Smooth muscle cell (in vitro differentiated cells): ENCODE measurements at regions not wholly inside any gene's neighbourhood (a gene's known extent, or its start where the extent isn't known, plus 50 kb on each side); places are given as distances from the start of the nearest gene placed in this dataset.
"Not testable (repeated sequence)": the region's sequence is repeated elsewhere in the genome, so short reads cannot be mapped to it uniquely, and the experiment has no call there.

ENCODE experiments used
- DNase-seq: peaks from one replicate; lab custom pipeline; 2025; ENCODE audit not compliant: unreplicated experiment; lab: John Stamatoyannopoulos, UW
- H2AFZ ChIP-seq: fragments of 200-600 bp; sonication (generic); 2 replicates; pipeline ENCODE4 v1.6.0; 2016; ENCODE audit warnings: antibody characterized with exemption, low read depth, mild to moderate bottlenecking
- H3F3A ChIP-seq: fragments of 200-600 bp; sonication (generic); 2 replicates; pipeline ENCODE4 v1.6.0; 2017; ENCODE audit warnings: antibody characterized with exemption, low read depth
- H3K27ac ChIP-seq: fragments of 200-600 bp; sonication (generic); 2 replicates; pipeline ENCODE4 v1.5.1; 2016; ENCODE audit warnings: low read depth, mild to moderate bottlenecking
- H3K27me3 ChIP-seq: fragments of 200-600 bp; sonication (generic); 2 replicates; pipeline ENCODE4 v1.6.1; 2016; ENCODE audit warnings: low read depth, mild to moderate bottlenecking
- H3K36me3 ChIP-seq: fragments of 200-600 bp; sonication (generic); 2 replicates; pipeline ENCODE4 v1.5.1; 2016; ENCODE audit warnings: low read depth
- H3K4me1 ChIP-seq: fragments of 200-600 bp; sonication (generic); 2 replicates; pipeline ENCODE4 v1.5.1; 2016; ENCODE audit warnings: low read depth
- H3K4me2 ChIP-seq: fragments of 200-600 bp; sonication (generic); 2 replicates; pipeline ENCODE4 v1.6.0; 2016; ENCODE audit warnings: mild to moderate bottlenecking
- H3K4me3 ChIP-seq: fragments of 200-600 bp; sonication (generic); 2 replicates; pipeline ENCODE4 v1.5.1; 2016; ENCODE audit warnings: mild to moderate bottlenecking
- H3K79me2 ChIP-seq: fragments of 200-600 bp; sonication (generic); 2 replicates; pipeline ENCODE4 v1.6.0; 2016; ENCODE audit warnings: low read depth, mild to moderate bottlenecking
- H3K9ac ChIP-seq: fragments of 200-600 bp; sonication (generic); 2 replicates; pipeline ENCODE4 v1.6.0; 2016; ENCODE audit warnings: low read depth
- H3K9me3 ChIP-seq: fragments of 200-600 bp; sonication (generic); replicated peaks from 2 replicates; pipeline ENCODE4 v1.5.1; 2016; ENCODE audit warnings: low read depth
- H4K20me1 ChIP-seq: fragments of 200-600 bp; sonication (generic); 2 replicates; pipeline ENCODE4 v1.6.0; 2016; ENCODE audit warnings: low read depth
- CTCF ChIP-seq: fragments of 200-600 bp; sonication (generic); IDR thresholded peaks from 2 replicates; pipeline ENCODE4 v1.5.1; 2017; ENCODE audit warnings: borderline replicate concordance, mild to moderate bottlenecking, antibody characterized with exemption; ENCODE audit not compliant: insufficient read depth, poor library complexity, severe bottlenecking
- WGBS: methylation state at CpG from one replicate; pipeline ENCODE4 v1.1.7; 2016; ENCODE audit warnings: low lambda C conversion rate; 5-methylcytosine and 5-hydroxymethylcytosine counted together

GRCh38 chr6:145153495-145153894, 581.8 kb downstream of the EPM2A start:
- Histone ChIP-seq H3K27ac (no peak overlapping the region), H2AFZ (no peak overlapping the region), H3K4me2 (no peak overlapping the region), H3K4me3 (no peak overlapping the region), H4K20me1 (no peaks in the 10 kb centered on the region), H3F3A (no peaks in the 10 kb centered on the region), H3K27me3 (no peaks in the 10 kb centered on the region), H3K9ac (no peak overlapping the region), H3K4me1 (peaks cover 5% of the 10 kb centered on the region), H3K9me3 (no peaks in the 10 kb centered on the region), H3K79me2 (no peaks in the 10 kb centered on the region), H3K36me3 (no peaks in the 10 kb centered on the region)
- DNase-seq, result no peak
- WGBS, result 91% methylated on average over 6 of the region's 6 CpGs
- no peak for TF ChIP-seq CTCF

GRCh38 chr6:145155411-145155810, 579.9 kb downstream of the EPM2A start:
- H3K27me3 ChIP-seq, result no peaks in the 10 kb centered on the region
- 65% methylated on average over 1 of the region's 1 CpG for WGBS
- no peak for DNase-seq
- H4K20me1 ChIP-seq, result no peaks in the 10 kb centered on the region
- H3F3A ChIP-seq, result no peaks in the 10 kb centered on the region
- H3K9me3 ChIP-seq, result no peaks in the 10 kb centered on the region
- no peaks in the 10 kb centered on the region for H3K4me1 ChIP-seq
- no peak overlapping the region for H3K27ac ChIP-seq
- H3K79me2 ChIP-seq, result no peaks in the 10 kb centered on the region
- H3K4me3 ChIP-seq, result no peak overlapping the region
- no peak overlapping the region for H3K9ac ChIP-seq
- H3K4me2 ChIP-seq, result no peak overlapping the region
- TF ChIP-seq CTCF, result no peak
- H3K36me3 ChIP-seq, result no peaks in the 10 kb centered on the region
- H2AFZ ChIP-seq, result no peak overlapping the region

GRCh38 chr6:145155873-145156782, 579.2 kb downstream of the EPM2A start:
- 89% methylated on average over 2 of the region's 2 CpGs for WGBS
- Histone ChIP-seq H3K4me3 (no peak overlapping the region), H3F3A (no peaks in the 10 kb centered on the region), H3K4me1 (no peaks in the 10 kb centered on the region), H2AFZ (no peak overlapping the region), H3K9ac (no peak overlapping the region), H3K4me2 (no peak overlapping the region), H3K9me3 (no peaks in the 10 kb centered on the region), H3K27ac (no peak overlapping the region), H3K36me3 (no peaks in the 10 kb centered on the region), H4K20me1 (no peaks in the 10 kb centered on the region), H3K27me3 (no peaks in the 10 kb centered on the region), H3K79me2 (no peaks in the 10 kb centered on the region)
- DNase-seq, result no peak
- TF ChIP-seq CTCF, result no peak

GRCh38 chr6:145158636-145159035, 576.7 kb downstream of the EPM2A start:
- H4K20me1 ChIP-seq, H3K36me3 ChIP-seq, DNase-seq, H3K4me2 ChIP-seq, H3K79me2 ChIP-seq, H3K27ac ChIP-seq, H3K9ac ChIP-seq, H2AFZ ChIP-seq, H3K4me1 ChIP-seq, H3K9me3 ChIP-seq, H3K27me3 ChIP-seq, H3F3A ChIP-seq, H3K4me3 ChIP-seq: not testable (repeated sequence)
- WGBS, result 94% methylated on average over 1 of the region's 1 CpG
